ENCODE measurements at regions not wholly inside any gene's neighbourhood (a gene's known extent, or its start where the extent isn't known, plus 50 kb on each side); places are given as distances from the start of the nearest gene placed in this dataset.
"Not testable (repeated sequence)": the region's sequence is repeated elsewhere in the genome, so short reads cannot be mapped to it uniquely, and the experiment has no call there.

GRCh38 chr12:125971981-125972380, 906.7 kb downstream of the AACS start:
- no peak for DNase-seq

DNA sequence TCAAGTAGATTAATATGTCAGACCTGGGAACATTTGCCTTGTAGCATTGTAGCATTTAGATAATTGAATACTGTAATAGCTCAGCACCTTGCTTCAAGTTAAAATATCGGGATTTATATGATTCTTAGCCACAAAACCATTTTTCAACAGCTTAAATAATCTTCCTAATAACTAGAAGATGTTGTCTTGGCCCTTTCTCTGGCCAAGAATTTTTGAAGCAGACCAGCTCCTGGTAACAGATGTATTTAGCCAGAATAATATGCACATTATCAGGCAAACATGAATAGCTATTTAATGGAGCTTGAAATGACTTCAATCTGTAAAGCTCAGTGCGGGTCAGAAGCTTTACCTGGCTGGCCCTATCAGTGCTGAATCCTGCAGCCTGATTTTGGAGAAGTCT, 913.1 kb downstream of the AACS start:
- no peak for DNase-seq

GRCh38 chr12:125981610-125982253, 916.5 kb downstream of the AACS start:
- no peak for DNase-seq

GRCh38 chr12:125983094-125983783, 918.0 kb downstream of the AACS start:
- DNase-seq: peak in 10 of 56 donors; percentile 2 to 41 (median 10)

- no peak for DNase-seq
These were observed 918.7 kb downstream of the AACS start for GRCh38 chr12:125983784-125984500.

GRCh38 chr12:125988545-125988944, 923.3 kb downstream of the AACS start:
- DNase-seq: no peak

DNA sequence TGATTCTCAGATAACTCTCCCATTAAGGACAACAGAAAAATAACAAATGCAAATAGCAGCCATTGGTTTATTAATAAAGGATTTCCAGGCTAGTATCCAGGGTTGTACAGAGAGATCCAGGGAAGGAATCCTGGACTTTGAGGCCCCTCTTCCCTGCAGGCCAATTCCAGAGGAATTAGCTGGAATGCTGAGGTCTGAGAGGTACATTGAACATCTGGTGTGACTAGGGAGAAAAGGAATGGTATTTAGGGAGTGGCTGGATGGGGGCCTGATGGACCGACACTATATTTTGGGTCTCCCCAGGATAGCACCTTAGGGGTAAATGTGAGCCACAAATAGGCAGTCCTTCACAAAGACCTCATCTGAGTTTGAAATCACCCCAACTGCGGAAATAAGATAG, 924.5 kb downstream of the AACS start:
- DNase-seq: no peak

DNA sequence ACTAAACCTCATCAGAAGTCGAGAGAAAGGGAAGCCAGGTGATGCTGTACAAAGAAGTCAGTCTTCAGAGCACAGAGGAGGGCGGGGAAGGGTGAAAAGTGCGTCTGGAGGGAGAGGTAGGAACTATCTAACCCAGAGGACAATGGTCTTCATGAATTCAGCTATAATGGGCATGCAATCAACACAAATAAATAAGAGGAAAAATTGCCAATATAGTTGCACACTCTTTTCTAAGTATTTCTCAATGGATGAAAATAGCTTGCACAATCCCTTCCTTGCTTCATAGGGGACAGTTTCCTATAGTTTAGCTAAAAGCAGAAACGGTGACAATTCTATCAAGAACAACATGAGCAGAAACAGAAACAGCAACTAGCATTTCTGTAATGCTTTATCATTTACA, 931.2 kb downstream of the AACS start:
- no peak for DNase-seq

DNA sequence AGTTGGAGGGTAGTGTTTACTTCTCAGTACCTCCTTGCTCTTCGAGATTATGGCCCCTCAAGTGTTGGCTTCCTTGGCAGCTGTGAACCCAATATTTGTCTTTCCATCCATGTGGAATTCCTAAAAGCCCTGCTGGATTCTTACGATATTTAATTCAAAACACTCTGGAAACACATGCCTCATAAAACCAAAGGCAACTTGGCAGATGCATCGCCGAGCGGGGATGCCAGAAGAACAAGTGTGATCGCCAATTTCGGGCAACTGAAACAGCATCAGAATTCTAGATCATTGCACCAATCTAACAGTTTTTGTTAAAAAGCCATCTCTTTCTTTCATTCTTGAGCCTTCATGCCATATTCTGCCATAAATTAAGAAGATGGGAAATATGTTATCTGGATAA, 934.4 kb downstream of the AACS start:
- DNase-seq: peak in 6 of 56 donors; percentile 2 to 21 (median 6)

DNA sequence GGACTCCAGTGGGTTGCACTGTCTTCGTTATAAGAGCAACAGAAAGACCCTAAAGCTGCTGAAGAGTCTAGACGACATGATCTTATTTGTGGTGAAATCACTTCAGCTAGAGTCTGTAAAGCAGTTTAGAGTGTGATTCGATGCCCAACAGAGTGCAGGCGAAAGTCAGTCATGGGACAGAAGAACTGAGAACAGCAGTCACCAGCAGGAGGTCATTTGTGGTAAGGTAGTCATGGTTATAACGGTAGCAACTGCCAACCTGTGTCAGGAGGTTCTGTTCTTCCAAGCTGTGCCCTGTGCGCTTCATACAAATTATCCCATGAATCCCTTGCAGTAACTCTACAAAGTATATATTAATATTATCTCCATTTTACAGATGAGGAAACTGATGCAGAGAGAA, 954.1 kb downstream of the AACS start:
- DNase-seq: no peak

DNA sequence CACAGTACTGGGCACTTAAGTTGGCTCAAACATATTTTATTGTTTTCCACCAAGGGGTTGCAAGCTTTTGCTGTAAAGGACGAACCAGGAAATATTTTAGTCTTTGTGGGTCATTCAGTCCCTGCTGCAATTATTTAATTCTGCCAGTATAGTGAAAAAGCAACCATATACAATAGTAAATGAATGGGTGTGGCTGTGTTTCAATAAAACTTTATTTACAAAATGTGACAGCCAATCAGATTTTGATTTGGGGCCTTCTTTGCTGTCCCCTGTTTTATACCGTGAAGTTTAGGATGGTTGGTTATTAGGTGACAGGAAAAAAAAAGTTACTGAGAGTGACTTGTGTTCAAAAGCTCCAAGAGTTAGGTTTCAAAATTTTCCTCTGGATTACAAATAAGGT, 956.4 kb downstream of the AACS start:
- DNase-seq: no peak

DNA sequence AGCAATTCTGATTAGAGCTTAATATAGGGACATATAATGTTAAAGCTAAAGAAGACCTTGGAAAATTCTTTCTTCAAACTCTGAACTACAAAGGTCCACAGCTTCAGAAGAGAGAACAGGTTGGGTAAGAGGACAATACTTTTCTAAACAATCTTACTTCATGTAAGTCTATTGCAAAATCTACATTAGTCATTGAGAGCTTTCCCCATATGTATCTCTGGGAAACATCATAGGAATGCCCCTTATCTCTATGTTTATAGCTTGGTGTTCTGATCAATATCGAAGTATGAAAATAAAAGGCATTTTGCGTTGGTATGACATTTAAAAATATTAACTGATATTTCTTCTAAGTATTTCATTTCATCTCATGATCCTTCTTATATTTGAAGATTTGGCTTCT, 962.6 kb downstream of the AACS start:
- DNase-seq: no peak

GRCh38 chr12:126030573-126030972, 965.3 kb downstream of the AACS start:
- no peak for DNase-seq

DNA sequence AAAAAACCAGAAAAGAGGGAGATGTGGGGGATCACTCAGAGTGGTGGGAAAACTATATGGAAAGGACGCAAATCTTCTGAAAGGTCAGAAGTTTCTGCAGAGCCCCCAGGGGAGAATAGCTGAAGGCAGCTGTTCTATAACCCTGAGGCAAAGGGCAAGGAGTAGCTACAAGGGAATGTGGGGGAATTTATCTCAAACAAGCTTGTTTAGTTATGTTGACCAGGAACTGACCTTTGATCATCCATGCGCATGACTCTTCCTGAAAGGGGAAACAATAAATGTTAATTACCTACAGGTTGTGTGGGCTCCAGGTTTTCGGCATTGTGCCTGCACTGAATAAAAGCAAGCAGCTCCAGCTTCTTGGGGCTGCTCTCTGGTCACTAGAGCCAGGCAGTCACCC, 968.5 kb downstream of the AACS start:
- DNase-seq: no peak

DNA sequence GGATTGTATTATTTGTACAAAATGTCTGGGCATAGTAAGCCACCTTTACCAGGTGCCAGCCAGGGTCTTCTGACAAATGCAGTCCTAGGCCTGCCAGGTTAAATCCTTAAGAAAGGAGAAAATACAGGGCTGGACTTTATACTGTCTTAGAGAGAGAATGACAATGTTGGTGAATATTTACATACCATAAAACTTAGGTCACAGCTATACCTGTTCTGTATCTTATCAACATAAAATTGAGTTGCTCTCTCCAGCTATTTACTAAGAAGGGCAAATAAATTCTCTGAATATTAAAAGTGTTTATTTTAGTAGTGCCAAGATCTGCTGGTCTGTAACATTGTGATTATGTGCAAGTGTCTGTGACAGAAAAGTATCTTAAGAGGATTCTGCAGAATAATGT, 971.1 kb downstream of the AACS start:
- DNase-seq: no peak

DNA sequence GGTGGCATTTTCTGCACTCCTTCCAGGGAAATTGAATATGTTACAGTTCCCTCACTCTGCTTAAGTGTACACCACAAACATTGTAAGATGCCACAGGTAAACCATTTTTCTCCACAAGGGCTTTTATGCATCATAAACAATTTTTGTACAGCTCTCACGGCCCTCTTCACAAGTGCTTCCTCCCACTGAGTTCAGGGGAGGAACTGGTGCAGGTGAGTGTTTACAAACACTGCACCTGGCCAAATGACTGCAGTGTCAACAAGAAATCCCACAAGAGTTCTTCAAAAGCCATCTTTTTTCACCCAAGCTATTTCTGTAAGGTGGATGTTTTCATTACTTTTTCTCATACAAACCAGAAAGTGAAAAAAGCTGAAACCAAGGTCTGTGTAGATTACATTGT, 973.2 kb downstream of the AACS start:
- no peak for DNase-seq

DNA sequence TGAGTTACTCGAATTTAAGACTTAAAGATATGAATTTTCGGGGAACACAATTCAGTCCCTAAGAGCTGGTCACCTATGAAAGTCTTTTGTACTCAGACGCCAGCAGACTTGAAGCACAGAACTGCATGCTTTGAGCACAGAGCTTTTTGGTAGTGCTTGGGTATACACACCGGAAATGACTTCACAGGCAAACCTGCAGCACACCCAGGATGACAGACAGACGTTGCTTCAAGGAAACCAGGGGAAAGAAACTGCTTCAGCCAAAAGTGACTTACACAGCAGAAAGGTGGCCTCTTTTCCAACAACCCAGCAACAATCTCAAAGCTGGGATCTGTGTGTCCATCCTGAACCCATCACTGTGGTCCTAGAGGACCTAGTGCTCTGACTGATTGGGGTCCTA, 975.1 kb downstream of the AACS start:
- DNase-seq: no peak

DNA sequence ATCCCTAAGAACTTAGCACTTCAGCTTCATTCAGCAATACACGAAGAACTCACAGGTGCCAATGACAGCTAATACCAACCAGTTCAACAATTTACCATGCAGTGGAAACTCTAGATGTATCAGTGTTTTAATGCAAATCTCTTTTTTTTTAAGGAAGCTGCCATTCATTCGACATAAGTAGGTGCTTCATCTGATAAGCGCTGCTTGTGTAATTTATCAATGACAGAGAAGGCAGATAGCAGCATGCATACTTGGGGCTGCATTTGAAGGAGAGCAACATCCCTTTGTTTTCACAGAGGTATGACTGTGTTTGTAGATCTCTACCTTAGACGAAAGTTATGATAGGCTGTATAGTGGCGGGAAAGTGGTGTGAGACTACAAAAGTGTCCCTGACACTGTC, 977.1 kb downstream of the AACS start:
- no peak for DNase-seq

GRCh38 chr12:126049501-126049900, 984.3 kb downstream of the AACS start:
- DNase-seq: not testable (repeated sequence)

GRCh38 chr12:126051611-126052107, 986.4 kb downstream of the AACS start:
- DNase-seq: peak in 4 of 56 donors; percentile 1 to 11 (median 4)

DNA sequence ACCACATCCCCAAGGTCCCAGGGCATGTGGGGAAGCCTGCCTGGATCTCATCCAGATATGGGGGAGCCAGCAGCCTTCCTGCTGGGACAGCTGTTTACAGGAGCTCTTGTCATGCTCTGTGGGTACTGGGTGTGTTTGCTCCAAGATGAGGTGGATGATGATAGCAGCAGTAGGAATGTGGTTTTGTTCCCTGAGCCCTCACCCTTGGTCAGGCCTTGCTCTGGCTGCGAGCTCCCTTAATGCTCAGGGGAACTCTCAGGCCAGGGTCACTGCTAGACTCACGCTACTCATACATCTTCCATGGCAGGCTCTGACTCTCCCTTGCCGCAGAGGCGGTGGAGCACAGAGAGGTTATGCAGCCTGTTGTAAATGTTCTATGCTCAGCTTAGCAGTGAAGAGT, 990.3 kb downstream of the AACS start:
- DNase-seq: no peak

GRCh38 chr12:126061777-126062176, 996.5 kb downstream of the AACS start:
- DNase-seq: no peak

DNA sequence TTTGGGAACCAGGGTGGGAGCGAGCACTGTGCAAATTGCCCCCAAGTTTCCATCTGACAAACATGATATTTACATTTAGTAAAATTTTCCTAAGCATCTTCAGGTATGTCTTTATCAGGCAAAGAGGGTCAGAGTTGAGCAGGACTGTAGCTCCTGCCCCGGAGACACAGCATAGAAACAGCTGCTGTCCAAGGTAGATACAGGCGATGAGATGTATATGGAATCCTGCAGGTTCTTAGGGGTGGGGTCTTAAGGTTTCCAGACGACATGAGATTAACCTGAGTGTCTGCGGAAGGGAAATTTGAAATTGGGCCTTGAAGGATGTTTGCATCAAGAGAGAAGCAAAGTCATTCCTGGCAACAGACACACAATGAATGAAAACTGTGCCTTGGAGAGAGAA, 998.8 kb downstream of the AACS start:
- no peak for DNase-seq
